ENCODE measurements at regions not wholly inside any gene's neighbourhood (a gene's known extent, or its start where the extent isn't known, plus 50 kb on each side); places are given as distances from the start of the nearest gene placed in this dataset.
"Not testable (repeated sequence)": the region's sequence is repeated elsewhere in the genome, so short reads cannot be mapped to it uniquely, and the experiment has no call there.

GRCh38 chr14:51351997-51352396, 112.0 kb downstream of the TMX1 start:
- no peak for DNase-seq (ENCODE audit: low read depth)

DNA sequence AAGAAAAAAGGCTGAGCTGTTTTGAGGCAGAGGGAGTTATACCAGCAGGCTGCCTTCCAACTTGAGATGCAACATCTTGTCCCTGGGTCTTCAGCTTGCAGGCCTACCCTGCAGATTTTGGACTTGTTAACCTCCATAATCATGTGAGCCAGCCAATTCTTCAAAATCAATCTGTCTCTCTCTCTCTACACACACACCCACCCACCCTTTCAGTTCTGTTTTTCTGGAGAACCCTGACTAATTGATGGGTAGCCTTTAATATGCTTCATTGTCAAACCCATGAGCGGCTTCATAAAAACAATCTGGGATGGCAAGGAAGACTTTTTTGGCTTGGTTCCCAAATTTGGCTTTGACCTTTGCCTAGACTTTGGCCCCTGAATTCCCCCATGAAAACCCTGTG, 113.9 kb downstream of the TMX1 start:
- DNase-seq (ENCODE audit: low read depth): no peak

DNA sequence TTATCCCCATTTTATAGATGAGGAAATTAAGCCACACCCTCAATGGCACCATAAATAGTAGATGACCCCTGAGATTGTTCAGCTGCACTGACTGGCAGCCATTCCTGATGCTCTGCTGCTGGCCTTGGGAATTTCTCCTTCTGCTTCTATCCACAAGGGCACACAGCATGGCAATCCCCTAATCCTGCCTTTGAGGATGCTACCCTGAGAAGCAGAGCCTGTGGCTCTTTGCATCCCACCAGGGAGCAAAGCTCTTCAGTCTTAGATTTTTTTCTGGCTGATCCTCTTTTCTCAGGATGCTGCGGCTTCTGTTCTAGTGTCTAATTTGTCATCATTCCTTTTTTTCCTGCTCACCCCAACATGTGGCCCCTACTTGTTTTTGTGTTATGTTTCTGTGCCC, 114.8 kb downstream of the TMX1 start:
- DNase-seq (ENCODE audit: low read depth): no peak

DNA sequence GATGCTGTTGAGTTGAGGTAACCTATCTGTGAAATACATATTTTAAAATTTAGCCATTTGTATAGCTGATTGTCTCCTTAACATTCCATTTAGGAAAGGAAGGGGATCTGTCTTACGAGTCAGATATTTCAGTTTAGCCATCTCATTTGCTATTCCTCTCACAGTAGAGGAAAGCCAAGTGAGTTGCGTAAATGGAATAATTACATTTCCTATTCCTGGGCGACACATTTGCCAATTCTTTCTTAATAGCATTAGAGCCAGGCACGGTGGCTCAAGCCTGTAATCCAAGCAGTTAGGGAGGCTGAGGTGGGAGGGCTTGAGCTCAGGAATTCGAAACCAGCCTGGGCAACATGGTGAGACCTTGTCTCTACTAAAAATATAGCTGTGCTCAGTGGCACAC, 116.3 kb downstream of the TMX1 start:
- no peak for DNase-seq (ENCODE audit: low read depth)

DNA sequence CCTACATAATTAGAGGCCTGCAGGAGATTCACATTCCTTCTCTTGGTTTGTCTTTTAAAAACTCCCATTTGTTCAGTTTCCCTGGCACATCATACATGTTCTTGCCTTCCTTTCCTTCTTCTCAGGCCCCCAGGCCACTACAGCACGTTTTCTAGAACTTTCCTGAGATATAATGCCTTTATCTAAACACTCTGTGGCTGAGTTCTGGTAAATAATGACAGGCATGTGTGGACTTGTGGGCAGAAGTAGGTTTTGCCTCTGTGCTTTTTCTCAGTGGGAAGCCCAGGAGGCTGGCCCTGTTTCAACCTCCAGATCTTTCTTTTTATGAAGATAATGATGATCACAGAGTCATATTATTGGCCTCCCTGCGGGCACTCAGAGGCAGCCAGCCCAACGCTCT, 117.2 kb downstream of the TMX1 start:
- DNase-seq (ENCODE audit: low read depth): no peak

DNA sequence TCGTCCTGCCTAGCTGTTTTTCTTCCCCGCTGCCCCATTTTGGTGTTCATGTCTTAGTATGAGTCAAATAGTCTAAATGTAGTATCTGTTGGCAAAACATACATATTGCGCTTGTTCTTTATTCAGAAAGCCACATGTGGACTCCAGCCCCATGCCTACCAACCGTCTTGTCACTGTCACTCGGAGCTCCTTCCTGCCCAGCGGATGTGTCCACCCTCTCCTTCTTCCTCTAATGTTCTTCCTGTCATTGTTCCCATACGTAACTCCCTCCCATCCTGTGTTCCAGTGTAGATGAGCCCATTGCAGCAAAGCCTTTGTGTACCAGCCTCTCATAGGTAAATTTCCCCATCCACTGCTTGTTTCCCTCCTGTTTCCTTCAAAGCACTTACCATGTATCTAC, 120.5 kb downstream of the TMX1 start:
- DNase-seq (ENCODE audit: low read depth): no peak

DNA sequence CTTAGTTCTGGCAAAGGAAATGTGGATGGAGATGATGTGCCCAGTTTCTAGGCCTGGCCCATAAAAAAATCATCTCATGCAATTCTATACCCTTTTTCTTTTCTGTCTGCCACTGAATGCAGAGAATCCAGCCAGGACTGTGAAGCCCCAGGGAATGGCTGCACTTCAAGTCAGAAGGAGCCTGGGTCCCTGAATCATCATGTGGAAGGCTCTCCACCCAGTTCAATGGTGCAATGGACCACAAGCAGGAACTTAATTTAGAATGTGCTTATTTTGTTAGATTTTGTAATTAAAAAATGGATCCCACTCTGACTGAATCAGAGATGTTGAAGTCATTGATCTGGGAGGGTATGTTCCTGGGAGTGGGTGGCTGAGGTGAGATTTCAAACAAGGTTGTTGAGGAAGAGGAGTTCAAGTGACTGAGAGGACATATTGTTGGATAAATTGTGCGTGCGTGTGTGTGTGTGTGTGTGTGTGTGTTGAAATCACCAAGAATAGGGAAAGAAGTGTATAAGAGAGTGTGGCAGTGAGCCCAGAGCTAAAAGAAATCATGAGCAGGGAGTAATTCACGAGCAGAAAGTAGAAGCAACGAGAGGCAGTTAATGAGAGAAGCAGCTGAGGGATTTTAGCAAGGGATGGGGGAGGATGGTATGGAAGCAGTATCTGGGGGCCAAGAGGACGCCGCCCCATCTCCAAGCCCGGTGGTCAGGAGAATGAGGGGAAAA, 125.4 kb downstream of the TMX1 start:
- no peak for DNase-seq (ENCODE audit: low read depth)

DNA sequence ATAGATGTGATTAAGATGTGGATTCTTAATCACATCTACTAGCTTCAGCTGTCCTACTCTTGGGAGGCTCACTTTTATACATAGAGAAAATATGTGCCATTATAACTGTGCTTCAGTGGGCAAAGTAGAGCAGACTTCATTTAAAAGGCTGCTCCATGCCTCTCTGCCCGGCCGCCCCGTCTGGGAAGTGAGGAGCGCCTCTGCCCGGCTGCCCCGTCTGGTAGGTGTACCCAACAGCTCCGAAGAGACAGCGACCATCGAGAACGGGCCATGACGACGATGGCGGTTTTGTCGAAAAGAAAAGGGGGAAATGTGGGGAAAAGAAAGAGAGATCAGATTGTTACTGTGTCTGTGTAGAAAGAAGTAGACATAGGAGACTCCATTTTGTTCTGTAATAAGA, 126.4 kb downstream of the TMX1 start:
- not testable (repeated sequence) for DNase-seq (ENCODE audit: low read depth)

GRCh38 chr14:51366866-51367599, 127.0 kb downstream of the TMX1 start:
- not testable (repeated sequence) for DNase-seq (ENCODE audit: low read depth)

- DNase-seq (ENCODE audit: low read depth): peak; percentile 89
Measured at GRCh38 chr14:51367600-51367931, 127.5 kb downstream of the TMX1 start.

GRCh38 chr14:51368721-51369163, 128.7 kb downstream of the TMX1 start:
- peak; percentile 90 for DNase-seq (ENCODE audit: low read depth)

DNA sequence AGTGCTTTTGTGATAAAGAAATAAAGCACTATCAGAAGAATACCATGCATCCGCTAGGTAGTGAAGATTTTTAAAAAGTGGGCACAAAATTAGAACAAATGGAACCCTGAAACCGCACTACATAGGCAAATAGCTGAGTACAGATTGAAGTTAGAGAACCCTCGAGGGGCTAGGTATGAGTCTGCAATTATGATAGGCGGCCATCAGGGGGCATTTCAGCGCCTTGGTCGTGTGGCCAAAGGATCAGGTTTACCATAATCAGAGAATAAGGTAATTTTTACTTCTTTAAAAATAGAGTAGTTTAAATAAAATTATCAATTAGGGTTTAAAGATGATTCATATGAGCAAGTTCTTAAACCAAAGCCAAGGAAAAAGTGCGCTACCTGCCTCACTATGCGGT, 129.8 kb downstream of the TMX1 start:
- no peak for DNase-seq (ENCODE audit: low read depth)

- no peak for DNase-seq (ENCODE audit: low read depth)
Measured at GRCh38 chr14:51370758-51371386, 130.8 kb downstream of the TMX1 start.

GRCh38 chr14:51377186-51377585, 137.1 kb downstream of the TMX1 start:
- not testable (repeated sequence) for DNase-seq (ENCODE audit: low read depth)

- DNase-seq (ENCODE audit: low read depth): no peak
Measured at GRCh38 chr14:51382506-51382905, 142.5 kb downstream of the TMX1 start.

DNA sequence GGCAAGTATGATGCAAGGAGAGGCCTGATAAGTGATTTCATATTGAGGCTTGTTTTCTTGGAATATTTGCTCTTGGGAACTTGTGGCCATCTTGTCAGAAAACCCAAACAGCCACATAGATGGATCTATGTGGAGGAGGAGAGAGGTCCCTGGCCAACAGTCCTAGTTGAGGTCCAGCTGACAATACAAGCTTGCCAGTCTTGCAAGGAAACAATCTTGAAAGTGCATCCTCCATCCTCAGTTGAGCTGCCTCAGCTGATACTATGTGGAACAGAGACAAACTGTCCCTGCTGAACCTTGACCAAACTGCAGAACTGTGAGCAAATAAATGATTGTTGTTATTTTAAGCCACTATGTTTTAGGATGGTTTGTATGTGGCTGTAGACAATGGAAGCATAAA, 146.4 kb downstream of the TMX1 start:
- DNase-seq (ENCODE audit: low read depth): no peak

GRCh38 chr14:51386983-51387735, 147.1 kb downstream of the TMX1 start:
- DNase-seq (ENCODE audit: low read depth): no peak

DNA sequence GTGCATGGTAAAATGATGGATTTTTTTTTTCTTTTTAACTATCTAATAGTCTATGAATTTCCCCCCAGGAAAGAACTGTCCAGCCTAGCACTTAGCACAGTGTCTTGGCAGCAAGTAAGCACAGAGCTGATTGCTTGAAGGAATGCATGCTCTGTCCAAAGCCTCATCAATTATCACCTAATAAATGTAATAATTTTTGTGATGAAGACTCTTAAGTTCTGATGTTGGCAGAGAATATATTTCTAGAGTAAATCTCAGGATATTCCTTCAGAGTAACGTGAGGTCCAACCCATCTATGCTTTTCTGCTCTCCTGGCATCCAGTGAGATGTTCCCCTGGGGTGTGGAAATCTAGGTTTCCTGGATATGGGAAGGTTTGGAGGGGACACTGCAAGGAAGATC, 152.4 kb downstream of the TMX1 start:
- DNase-seq (ENCODE audit: low read depth): no peak

- DNase-seq (ENCODE audit: low read depth): peak; percentile 89
Measured at GRCh38 chr14:51394384-51394783, 154.3 kb downstream of the TMX1 start.

- DNase-seq (ENCODE audit: low read depth): no peak
Measured at GRCh38 chr14:51394804-51395203, 154.8 kb downstream of the TMX1 start.

- peak; percentile 93 for DNase-seq (ENCODE audit: low read depth)
Measured at GRCh38 chr14:51395361-51395849, 155.4 kb downstream of the TMX1 start.

DNA sequence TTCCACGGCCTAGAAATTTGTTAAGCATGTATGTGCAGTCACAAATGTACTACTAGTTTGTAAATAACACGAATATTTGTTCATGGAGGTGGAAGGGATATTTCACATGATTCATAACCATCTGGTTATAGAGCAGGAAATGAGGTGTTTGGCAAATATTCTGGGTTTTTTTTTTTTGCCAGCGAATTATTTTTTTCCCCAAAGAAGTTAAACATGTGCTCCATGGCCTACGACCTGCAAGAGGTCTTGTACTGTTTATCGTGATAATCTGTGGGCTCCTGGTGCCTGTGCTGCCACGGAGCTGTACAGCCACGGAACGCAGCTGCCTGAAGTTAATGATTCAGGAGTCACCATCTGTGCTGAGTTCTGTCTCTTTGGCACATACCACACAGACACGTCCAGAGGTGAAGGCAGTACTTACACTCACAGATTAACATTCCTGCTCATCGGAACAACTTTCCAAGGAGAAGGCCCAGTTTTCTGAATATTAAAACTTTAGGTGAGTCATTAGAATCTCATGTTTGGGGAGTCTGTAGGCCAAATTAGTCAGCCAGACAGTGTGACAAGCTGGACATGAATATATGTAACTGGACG, 156.3 kb downstream of the TMX1 start:
- DNase-seq (ENCODE audit: low read depth): peak; percentile 96

All from GM04503 (cell line).